Panc1 (cell line): ENCODE measurements at regions not wholly inside any gene's neighbourhood (a gene's known extent, or its start where the extent isn't known, plus 50 kb on each side); places are given as distances from the start of the nearest gene placed in this dataset.

Source experiments
- ATAC-seq: fragments of 200-7000 bp; cut with Tn5 transposase; 2 replicates; pipeline ENCODE4 v1.9.1; 2020; ENCODE audit warnings: mild to moderate bottlenecking, moderate library complexity
- BruUV-seq: library from RNA; stranded (reverse); fragments of 400-500 nt; replicated peaks from 2 replicates; lab custom pipeline; 2021; lab: Mats Ljungman, UMichigan
- CTCF ChIA-PET: fragments of 300-600 bp; sonication (Branson Sonifier 250); formaldehyde crosslinking; loops from one replicate; lab custom pipeline; 2022; ENCODE audit warnings: antibody characterized with exemption; lab: Charles Lee
- POLR2A ChIA-PET: fragments of 300-600 bp; sonication (Branson Sonifier 250); formaldehyde crosslinking; loops from one replicate; lab custom pipeline; 2022; ENCODE audit warnings: antibody characterized with exemption; lab: Charles Lee
- DNase-seq: peaks from one replicate; pipeline ENCODE4 v3.0.0-alpha.2; 2010; ENCODE audit warnings: low read depth, low spot score
- H3K27ac ChIP-seq: 2 replicates; pipeline ENCODE4 v1.5.1; 2011; ENCODE audit warnings: mild to moderate bottlenecking, low read length, inconsistent platforms
- H3K27me3 ChIP-seq: fragments of 200-500 bp; sonication (Bioruptor generic); 2 replicates; pipeline ENCODE4 v1.6.0; 2014; ENCODE audit warnings: low read length, inconsistent platforms; ENCODE audit not compliant: control insufficient read depth, insufficient read depth
- H3K36me3 ChIP-seq: fragments of 200-500 bp; sonication (Bioruptor generic); 2 replicates; pipeline ENCODE4 v1.5.1; 2014; ENCODE audit warnings: inconsistent platforms, mild to moderate bottlenecking, low read length, moderate library complexity; ENCODE audit not compliant: control insufficient read depth, insufficient read depth
- H3K4me1 ChIP-seq: 2 replicates; pipeline ENCODE4 v1.5.1; 2011; ENCODE audit warnings: inconsistent platforms, mild to moderate bottlenecking, low read length, moderate library complexity; ENCODE audit not compliant: control insufficient read depth, insufficient read depth
- H3K4me3 ChIP-seq, 2 experiments: 2 replicates each; pipeline ENCODE4 v1.5.1; 2011 to 2012; ENCODE audit warnings: low read depth in 2 of 2, low read length in 2 of 2, mild to moderate bottlenecking in 2 of 2, inconsistent platforms in 1 of 2, moderate library complexity in 1 of 2
- H3K9me3 ChIP-seq: fragments of 200-500 bp; sonication (Bioruptor generic); 2 replicates; pipeline ENCODE4 v1.5.1; 2014; ENCODE audit warnings: low read depth, mild to moderate bottlenecking, inconsistent platforms, low read length, moderate library complexity; ENCODE audit not compliant: control insufficient read depth, insufficient read depth
- CTCF ChIP-seq: fragments of 450-650 bp; IDR thresholded peaks from 2 replicates; pipeline ENCODE4 v1.5.1; 2017; ENCODE audit warnings: mild to moderate bottlenecking
- POLR2AphosphoS5 ChIP-seq: IDR thresholded peaks from 2 replicates; pipeline ENCODE4 v1.6.1; 2012; ENCODE audit warnings: mild to moderate bottlenecking, low read depth, low read length, moderate library complexity
- REST ChIP-seq, 2 experiments: IDR thresholded peaks; 2 replicates each; pipeline ENCODE4 v1.6.1; 2011 to 2012; ENCODE audit warnings: low read depth in 2 of 2, control low read depth in 1 of 2, low read length in 1 of 2, mild to moderate bottlenecking in 1 of 2, moderate library complexity in 1 of 2; ENCODE audit not compliant: insufficient read depth in 1 of 2
- SIN3A ChIP-seq: IDR thresholded peaks from 2 replicates; pipeline ENCODE4 v1.6.1; 2012; ENCODE audit warnings: low read depth, mild to moderate bottlenecking, low read length, moderate library complexity, borderline replicate concordance; ENCODE audit not compliant: insufficient read depth
- TCF7L2 ChIP-seq: IDR thresholded peaks from 2 replicates; pipeline ENCODE4 v1.6.1; 2011; ENCODE audit warnings: mild to moderate bottlenecking, low read depth, low read length, inconsistent platforms
- in situ Hi-C: cut with HindIII; loops from 2 replicates; pipeline ENCODE4 v1.10.0; 2016; ENCODE audit warnings: low sequenced_read_pairs, low pct_unique_long_range_greater_than_20kb
- intact Hi-C: fragments of 100-400 bp; cut with micrococcal nuclease; formaldehyde crosslinking; loops from one replicate; pipeline ENCODE4 v1.10.0; 2022; ENCODE audit not compliant: unreplicated experiment

- no peak for DNase-seq
- intact Hi-C loops (no loop called here), in situ Hi-C loops (no loop called here)
- TF ChIP-seq REST (IDR thresholded peaks at IDR 0.05; ENCODE audit: insufficient read depth in 1 of 2, low read depth in 2 of 2, low read length in 1 of 2) (no peak), CTCF (no peak), TCF7L2 (no peak), POLR2AphosphoS5 (no peak), SIN3A (no peak)
- ATAC-seq, result no peak
- no peaks in the 10 kb centered on the region for H3K4me1 ChIP-seq
- H3K4me3 ChIP-seq, result no peak overlapping the region
- H3K36me3 ChIP-seq, result no peaks in the 10 kb centered on the region
- H3K9me3 ChIP-seq, result no peaks in the 10 kb centered on the region
- ChIA-PET CTCF (no interaction called here), POLR2A (no interaction called here)
- BruUV-seq, result no TSS peak
- H3K27me3 ChIP-seq, result no peaks in the 10 kb centered on the region
- H3K27ac ChIP-seq, result no peak overlapping the region
These were observed 63.8 kb downstream of the ING1 start for GRCh38 chr13:110777251-110777820.

- H3K27ac ChIP-seq, result no peak overlapping the region
- in situ Hi-C loops, result no loop called here
- ATAC-seq (no peak), DNase-seq (no peak)
- CTCF ChIA-PET, result no interaction called here
- intact Hi-C loops, result no loop called here
- TF ChIP-seq POLR2AphosphoS5, result no peak
- TF ChIP-seq SIN3A, result no peak
- no peak for TF ChIP-seq CTCF
- no peak for TF ChIP-seq REST (IDR thresholded peaks at IDR 0.05; ENCODE audit: insufficient read depth in 1 of 2, low read depth in 2 of 2, low read length in 1 of 2)
- no peak for TF ChIP-seq TCF7L2
- no peaks in the 10 kb centered on the region for H3K4me1 ChIP-seq
- no peak overlapping the region for H3K4me3 ChIP-seq
- H3K36me3 ChIP-seq, result no peaks in the 10 kb centered on the region
- no TSS peak for BruUV-seq
- POLR2A ChIA-PET, result no interaction called here
- no peaks in the 10 kb centered on the region for H3K27me3 ChIP-seq
- no peaks in the 10 kb centered on the region for H3K9me3 ChIP-seq
These were observed 65.5 kb downstream of the ING1 start for GRCh38 chr13:110779022-110779421.
